Tibial nerve (tissue), 4 donors: ENCODE measurements at regions not wholly inside any gene's neighbourhood (a gene's known extent, or its start where the extent isn't known, plus 50 kb on each side); places are given as distances from the start of the nearest gene placed in this dataset.

ENCODE experiments used
- DNase-seq, 2 donors: peaks; one replicate each; pipeline ENCODE4 v3.0.0-alpha.2; 2019; ENCODE audit warnings: low spot score in 2 of 2
- H3K27ac ChIP-seq, 4 donors: fragments of 200-600 bp; sonication (generic) in 3 of 4; one replicate each; pipeline ENCODE4 v1.5.1; 2017 to 2019; ENCODE audit warnings: mild to moderate bottlenecking in 1 of 4
- H3K27me3 ChIP-seq, 2 donors: fragments of 200-600 bp; sonication (generic) in 1 of 2; one replicate each; pipeline versions ENCODE4 v1.5.1 to v1.6.0; 2017 to 2019
- H3K36me3 ChIP-seq, 3 donors: fragments of 200-600 bp; sonication (generic); one replicate each; pipeline ENCODE4 v1.5.1; 2018 to 2019
- H3K4me1 ChIP-seq, 4 donors: fragments of 200-600 bp; sonication (generic) in 3 of 4; one replicate each; pipeline ENCODE4 v1.5.1; 2017 to 2019
- H3K4me3 ChIP-seq, 4 donors: fragments of 200-600 bp; sonication (generic) in 3 of 4; one replicate each; pipeline ENCODE4 v1.5.1; 2017 to 2019; ENCODE audit warnings: mild to moderate bottlenecking in 1 of 4, moderate library complexity in 1 of 4
- H3K9me3 ChIP-seq, 4 donors: fragments of 200-600 bp; sonication (generic) in 3 of 4; one replicate each; pipeline ENCODE4 v1.5.1; 2017 to 2019
- CTCF ChIP-seq, 5 experiments: fragments of 200-600 bp in 3 of 5; fragments of 450-650 bp in 2 of 5; sonication (generic) in 3 of 5; IDR thresholded peaks; one replicate each; pipeline ENCODE4 v1.5.1; 2016 to 2019; ENCODE audit warnings: antibody characterized with exemption in 5 of 5, mild to moderate bottlenecking in 3 of 5, moderate library complexity in 2 of 5
- EP300 ChIP-seq, 2 donors: sonication (generic); formaldehyde crosslinking; IDR thresholded peaks; one replicate each; pipeline ENCODE4 v1.6.1; 2017; ENCODE audit warnings: antibody characterized with exemption in 2 of 2, mild to moderate bottlenecking in 1 of 2
- POLR2A ChIP-seq, 2 donors: fragments of 450-650 bp; IDR thresholded peaks; one replicate each; pipeline ENCODE4 v1.6.1; 2017; ENCODE audit warnings: antibody characterized with exemption in 2 of 2, mild to moderate bottlenecking in 2 of 2, moderate library complexity in 2 of 2
- WGBS, 2 donors: methylation state at CpG; one replicate each; pipeline ENCODE4 v1.1.5; 2018; 5-methylcytosine and 5-hydroxymethylcytosine counted together

- Histone ChIP-seq H3K9me3 (peaks cover 0 to 6% (median 0%) of the 10 kb centered on the region in 4 donors), H3K27ac (no peak overlapping the region), H3K36me3 (no peaks in the 10 kb centered on the region), H3K4me1 (no peaks in the 10 kb centered on the region), H3K27me3 (no peaks in the 10 kb centered on the region), H3K4me3 (no peak overlapping the region)
- 72 to 82% methylated on average over 7 of the region's 7 CpGs for WGBS, 2 donors
- DNase-seq, result no peak
- TF ChIP-seq EP300 (IDR thresholded peaks at IDR 0.05), result no peak
- TF ChIP-seq POLR2A (IDR thresholded peaks at IDR 0.05), result no peak
- no peak for TF ChIP-seq CTCF (IDR thresholded peaks at IDR 0.05)
Observed at GRCh38 chr16:7150230-7150629, 182.4 kb upstream of the RBFOX1 start.

- Histone ChIP-seq H3K36me3 (no peaks in the 10 kb centered on the region), H3K27ac (no peak overlapping the region), H3K4me1 (no peaks in the 10 kb centered on the region), H3K4me3 (no peak overlapping the region), H3K27me3 (no peaks in the 10 kb centered on the region), H3K9me3 (peaks cover 0 to 6% (median 0%) of the 10 kb centered on the region in 4 donors)
- DNase-seq, result no peak
- 60% methylated on average over 6 of the region's 6 CpGs for WGBS, 2 donors
- TF ChIP-seq CTCF (IDR thresholded peaks at IDR 0.05) (no peak), POLR2A (IDR thresholded peaks at IDR 0.05) (no peak), EP300 (IDR thresholded peaks at IDR 0.05) (no peak)
Observed at GRCh38 chr16:7148606-7149005, 184.0 kb upstream of the RBFOX1 start.

DNA sequence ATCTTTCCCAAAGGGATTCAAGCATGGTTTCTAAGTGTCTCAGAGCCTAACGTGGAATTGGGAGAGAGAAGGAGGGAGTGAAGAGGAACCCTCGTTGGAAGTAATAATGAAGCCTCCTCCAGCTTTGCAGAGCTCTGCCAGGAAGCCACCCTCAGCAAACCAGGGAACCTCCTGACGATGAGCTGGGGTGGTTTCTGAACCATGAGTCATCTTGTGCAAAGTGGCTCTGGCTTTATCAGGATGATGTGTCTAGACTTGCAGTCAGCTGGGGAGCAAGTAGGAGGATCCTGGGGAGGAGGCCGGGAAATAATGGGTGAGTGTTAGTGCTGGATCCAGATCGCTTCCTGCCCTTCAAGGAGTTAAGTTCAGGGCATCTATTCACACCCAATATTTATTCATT lies 191.7 kb upstream of the RBFOX1 start:
- no peak for DNase-seq
- Histone ChIP-seq H3K36me3 (no peaks in the 10 kb centered on the region), H3K9me3 (no peaks in the 10 kb centered on the region), H3K27ac (no peak overlapping the region), H3K4me3 (no peak overlapping the region), H3K4me1 (no peaks in the 10 kb centered on the region), H3K27me3 (no peaks in the 10 kb centered on the region)
- TF ChIP-seq POLR2A (IDR thresholded peaks at IDR 0.05) (no peak), EP300 (IDR thresholded peaks at IDR 0.05) (no peak), CTCF (IDR thresholded peaks at IDR 0.05) (no peak)
- 47 to 52% methylated on average over 5 of the region's 5 CpGs for WGBS, 2 donors

DNA sequence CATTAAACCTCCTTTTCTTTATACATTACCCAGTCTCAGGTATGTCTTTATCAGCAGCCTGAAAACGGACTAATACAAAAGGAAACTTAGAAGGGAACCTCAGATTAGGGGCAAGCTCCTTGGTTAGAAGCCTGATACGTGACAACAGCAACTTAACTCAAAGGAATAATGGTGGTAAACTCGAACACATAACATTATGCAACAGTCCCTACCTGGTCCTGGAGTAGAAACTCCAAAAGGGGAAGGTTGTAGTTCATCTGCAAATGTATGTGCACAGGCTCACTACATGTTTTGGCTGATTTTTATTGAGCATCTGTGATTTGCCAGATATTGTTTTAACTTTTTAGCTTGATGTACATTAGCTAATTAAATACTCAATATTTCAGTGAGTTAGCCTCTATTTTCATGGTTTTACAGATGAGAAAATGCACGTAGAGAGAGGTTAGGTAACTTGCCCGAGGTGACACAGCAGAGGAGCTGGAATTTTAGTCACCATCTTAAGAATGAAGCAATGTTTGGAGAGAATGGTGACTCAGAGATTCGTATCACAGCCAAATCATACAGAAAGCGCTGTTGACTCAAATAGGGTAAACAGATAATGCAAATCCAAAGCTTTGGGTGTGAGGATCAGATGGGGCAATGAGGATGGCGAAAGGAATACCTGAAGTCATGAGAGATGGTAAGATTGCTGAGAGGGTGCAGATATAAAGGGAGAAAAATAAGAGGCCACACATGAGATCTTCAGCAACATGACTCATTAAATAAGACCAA lies 194.9 kb upstream of the RBFOX1 start:
- Histone ChIP-seq H3K4me3 (no peak overlapping the region), H3K27me3 (no peaks in the 10 kb centered on the region), H3K4me1 (no peaks in the 10 kb centered on the region), H3K9me3 (no peaks in the 10 kb centered on the region), H3K36me3 (no peaks in the 10 kb centered on the region), H3K27ac (no peak overlapping the region)
- TF ChIP-seq POLR2A (IDR thresholded peaks at IDR 0.05) (no peak), EP300 (IDR thresholded peaks at IDR 0.05) (no peak), CTCF (IDR thresholded peaks at IDR 0.05) (no peak)
- no peak for DNase-seq
- 55 to 62% methylated on average over 8 of the region's 8 CpGs for WGBS, 2 donors

DNA sequence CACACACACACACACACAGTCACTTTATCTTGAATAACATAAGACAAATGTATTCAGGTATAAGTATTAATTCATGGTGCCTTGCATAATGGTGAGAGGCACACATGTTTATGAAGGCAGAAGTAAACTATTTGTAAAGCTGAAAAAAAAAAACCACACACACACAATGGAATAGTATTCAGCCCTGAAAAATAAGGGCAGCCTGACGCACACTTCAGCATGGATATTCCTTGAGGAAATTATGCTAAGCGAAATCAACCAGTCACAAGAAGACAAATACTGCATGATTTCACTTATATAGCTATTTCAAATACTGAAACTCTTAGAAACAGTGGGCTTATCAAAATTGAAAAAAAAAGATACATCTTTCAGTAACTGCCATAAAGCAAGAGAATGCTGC lies 200.2 kb upstream of the RBFOX1 start:
- no peak overlapping the region for H3K4me3 ChIP-seq
- H3K27ac ChIP-seq, result no peak overlapping the region
- no peak for DNase-seq
- no peak for TF ChIP-seq POLR2A (IDR thresholded peaks at IDR 0.05)
- TF ChIP-seq CTCF (IDR thresholded peaks at IDR 0.05), result no peak
- TF ChIP-seq EP300 (IDR thresholded peaks at IDR 0.05), result no peak
- no peaks in the 10 kb centered on the region for H3K9me3 ChIP-seq
- H3K27me3 ChIP-seq, result no peaks in the 10 kb centered on the region
- H3K4me1 ChIP-seq, result no peaks in the 10 kb centered on the region
- 89 to 95% methylated on average over 2 of the region's 2 CpGs for WGBS, 2 donors
- H3K36me3 ChIP-seq, result no peaks in the 10 kb centered on the region
